Naive thymus-derived CD4-positive, alpha-beta T cell (primary cell): ENCODE measurements at regions not wholly inside any gene's neighbourhood (a gene's known extent, or its start where the extent isn't known, plus 50 kb on each side); places are given as distances from the start of the nearest gene placed in this dataset.

Experiments used
- ATAC-seq: fragments of 150-1000 bp; cut with Tn5 transposase; 2 replicates; pipeline ENCODE4 v1.10.0; 2021; ENCODE audit warnings: mild to moderate bottlenecking, moderate library complexity
- CTCF ChIA-PET: fragments of 350-600 bp; sonication (Branson Sonifier 250); formaldehyde crosslinking; loops from one replicate; lab custom pipeline; 2021; ENCODE audit warnings: antibody characterized with exemption; lab: Charles Lee
- POLR2A ChIA-PET: fragments of 350-600 bp; sonication (Branson Sonifier 250); formaldehyde crosslinking; loops from one replicate; lab custom pipeline; 2021; ENCODE audit warnings: antibody characterized with exemption, inconsistent platforms; lab: Charles Lee
- DNase-seq, 9 donors: peaks; one replicate each; pipeline versions ENCODE4 v3.0.0 to v3.0.0-alpha.2; 2020 to 2022; ENCODE audit warnings: mixed read lengths in 1 of 9
- H3K27ac ChIP-seq: one replicate; pipeline ENCODE4 v1.7.0; 2013; ENCODE audit warnings: mild to moderate bottlenecking, low read depth, low read length, moderate library complexity
- H3K27me3 ChIP-seq, 2 donors: one replicate each; pipeline ENCODE4 v1.7.0; 2013; ENCODE audit warnings: low read length in 2 of 2, mild to moderate bottlenecking in 2 of 2, moderate library complexity in 2 of 2; ENCODE audit not compliant: control insufficient read depth in 2 of 2, insufficient read depth in 2 of 2
- H3K36me3 ChIP-seq, 3 experiments: 1 replicate in 2 of 3; 2 replicates in 1 of 3; pipeline ENCODE4 v1.7.0; 2013; ENCODE audit warnings: low read length in 3 of 3, mild to moderate bottlenecking in 3 of 3, moderate library complexity in 1 of 3; ENCODE audit not compliant: insufficient read depth in 3 of 3, control insufficient read depth in 2 of 3
- H3K4me1 ChIP-seq, 2 donors: one replicate each; pipeline ENCODE4 v1.7.0; 2013; ENCODE audit warnings: low read length in 2 of 2, mild to moderate bottlenecking in 2 of 2, moderate library complexity in 1 of 2; ENCODE audit not compliant: control insufficient read depth in 2 of 2, insufficient read depth in 2 of 2
- H3K4me3 ChIP-seq: 2 replicates; pipeline ENCODE4 v1.7.0; 2013; ENCODE audit warnings: mild to moderate bottlenecking, low read length
- H3K9me3 ChIP-seq, 3 experiments: 1 replicate in 2 of 3; 2 replicates in 1 of 3; pipeline ENCODE4 v1.7.0; 2013; ENCODE audit warnings: low read length in 3 of 3; ENCODE audit not compliant: control insufficient read depth in 2 of 3
- H3K27ac Mint-ChIP-seq, 9 donors: one replicate each; pipeline ENCODE4 v1.8.0; 2020 to 2022; ENCODE audit warnings: mixed read lengths in 9 of 9, mild to moderate bottlenecking in 8 of 9, moderate library complexity in 5 of 9, inconsistent platforms in 2 of 9
- H3K27me3 Mint-ChIP-seq, 5 donors: one replicate each; pipeline ENCODE4 v1.8.0; 2021 to 2022; ENCODE audit warnings: mixed read lengths in 5 of 5, mild to moderate bottlenecking in 1 of 5
- H3K36me3 Mint-ChIP-seq, 5 donors: one replicate each; pipeline ENCODE4 v1.8.0; 2020 to 2022; ENCODE audit warnings: mixed read lengths in 5 of 5, mild to moderate bottlenecking in 3 of 5, inconsistent platforms in 1 of 5
- H3K4me1 Mint-ChIP-seq, 7 donors: one replicate each; pipeline ENCODE4 v1.8.0; 2020 to 2022; ENCODE audit warnings: mixed read lengths in 7 of 7, mild to moderate bottlenecking in 3 of 7, inconsistent platforms in 1 of 7
- H3K4me3 Mint-ChIP-seq, 10 donors: one replicate each; pipeline ENCODE4 v1.8.0; 2020 to 2022; ENCODE audit warnings: mild to moderate bottlenecking in 10 of 10, mixed read lengths in 10 of 10, moderate library complexity in 6 of 10, inconsistent platforms in 2 of 10
- H3K9me3 Mint-ChIP-seq, 11 donors: one replicate each; pipeline ENCODE4 v1.8.0; 2020 to 2022; ENCODE audit warnings: mixed read lengths in 11 of 11, mild to moderate bottlenecking in 4 of 11, inconsistent platforms in 1 of 11, moderate library complexity in 1 of 11
- intact Hi-C, 2 donors: fragments of 100-400 bp; cut with micrococcal nuclease; formaldehyde crosslinking; loops; one replicate each; pipeline ENCODE4 v1.15.1; 2023

- Mint-ChIP-seq H3K4me1 (no peaks in the 10 kb centered on the region), H3K4me3 (no peak overlapping the region), H3K36me3 (no peaks in the 10 kb centered on the region), H3K27ac (no peak overlapping the region), H3K9me3 (peaks cover 0 to 11% (median 2%) of the 10 kb centered on the region in 11 donors), H3K27me3 (no peaks in the 10 kb centered on the region)
- Histone ChIP-seq H3K27me3 (no peaks in the 10 kb centered on the region), H3K9me3 (no peaks in the 10 kb centered on the region), H3K27ac (no peak overlapping the region), H3K4me1 (no peaks in the 10 kb centered on the region), H3K4me3 (no peak overlapping the region), H3K36me3 (no peaks in the 10 kb centered on the region)
- DNase-seq = no peak
- intact Hi-C loops = no loop called here
- no peak for ATAC-seq
- ChIA-PET POLR2A (no interaction called here), CTCF (no interaction called here)
Measured at GRCh38 chr12:77387671-77388070, 322.3 kb upstream of the E2F7 start.

- Mint-ChIP-seq H3K4me3 (no peak overlapping the region), H3K27ac (no peak overlapping the region), H3K27me3 (no peaks in the 10 kb centered on the region), H3K4me1 (no peaks in the 10 kb centered on the region), H3K36me3 (no peaks in the 10 kb centered on the region), H3K9me3 (peaks cover 0 to 11% (median 2%) of the 10 kb centered on the region in 11 donors)
- Histone ChIP-seq H3K27ac (no peak overlapping the region), H3K27me3 (no peaks in the 10 kb centered on the region), H3K4me3 (no peak overlapping the region), H3K36me3 (no peaks in the 10 kb centered on the region), H3K9me3 (no peaks in the 10 kb centered on the region), H3K4me1 (no peaks in the 10 kb centered on the region)
- ChIA-PET CTCF (no interaction called here), POLR2A (no interaction called here)
- ATAC-seq (no peak), DNase-seq (no peak)
- intact Hi-C loops = no loop called here
Measured at GRCh38 chr12:77387214-77387613, 321.8 kb upstream of the E2F7 start.

- ChIA-PET POLR2A (no interaction called here), CTCF (no interaction called here)
- Mint-ChIP-seq H3K27me3 (no peaks in the 10 kb centered on the region), H3K9me3 (peaks cover 0 to 9% (median 2%) of the 10 kb centered on the region in 11 donors), H3K4me1 (no peaks in the 10 kb centered on the region), H3K27ac (no peak overlapping the region), H3K4me3 (no peak overlapping the region), H3K36me3 (no peaks in the 10 kb centered on the region)
- Histone ChIP-seq H3K4me1 (no peaks in the 10 kb centered on the region), H3K9me3 (no peaks in the 10 kb centered on the region), H3K27ac (no peak overlapping the region), H3K36me3 (no peaks in the 10 kb centered on the region), H3K27me3 (no peaks in the 10 kb centered on the region), H3K4me3 (no peak overlapping the region)
- ATAC-seq (no peak), DNase-seq (no peak)
- intact Hi-C loops = no loop called here
Measured at GRCh38 chr12:77384941-77385340, 319.6 kb upstream of the E2F7 start.

GRCh38 chr12:77382096-77382742 is 316.9 kb upstream of the E2F7 start:
- DNase-seq = no peak
- ATAC-seq = no peak
- Histone ChIP-seq H3K4me1 (no peaks in the 10 kb centered on the region), H3K9me3 (no peaks in the 10 kb centered on the region), H3K27me3 (no peaks in the 10 kb centered on the region), H3K4me3 (no peak overlapping the region), H3K27ac (no peak overlapping the region), H3K36me3 (no peaks in the 10 kb centered on the region)
- intact Hi-C loops = no loop called here
- Mint-ChIP-seq H3K36me3 (no peaks in the 10 kb centered on the region), H3K4me1 (no peaks in the 10 kb centered on the region), H3K27me3 (no peaks in the 10 kb centered on the region), H3K27ac (no peak overlapping the region), H3K4me3 (no peak overlapping the region), H3K9me3 (peaks cover 0 to 9% (median 0%) of the 10 kb centered on the region in 11 donors)
- POLR2A ChIA-PET = no interaction called here
- CTCF ChIA-PET = no interaction called here

- no peak for ATAC-seq
- Mint-ChIP-seq H3K4me1 (no peaks in the 10 kb centered on the region), H3K36me3 (no peaks in the 10 kb centered on the region), H3K4me3 (no peak overlapping the region), H3K27ac (no peak overlapping the region), H3K9me3 (peaks cover 0 to 8% (median 0%) of the 10 kb centered on the region in 11 donors), H3K27me3 (no peaks in the 10 kb centered on the region)
- intact Hi-C loops = no loop called here
- ChIA-PET CTCF (no interaction called here), POLR2A (no interaction called here)
- no peak for DNase-seq
- Histone ChIP-seq H3K9me3 (no peaks in the 10 kb centered on the region), H3K27me3 (no peaks in the 10 kb centered on the region), H3K4me3 (no peak overlapping the region), H3K36me3 (no peaks in the 10 kb centered on the region), H3K4me1 (no peaks in the 10 kb centered on the region), H3K27ac (no peak overlapping the region)
Measured at GRCh38 chr12:77377622-77378021, 312.3 kb upstream of the E2F7 start.

GRCh38 chr12:77377116-77377515 is 311.7 kb upstream of the E2F7 start:
- no peak for ATAC-seq
- Histone ChIP-seq H3K4me1 (no peaks in the 10 kb centered on the region), H3K27me3 (no peaks in the 10 kb centered on the region), H3K4me3 (no peak overlapping the region), H3K36me3 (no peaks in the 10 kb centered on the region), H3K9me3 (no peaks in the 10 kb centered on the region), H3K27ac (no peak overlapping the region)
- ChIA-PET POLR2A (no interaction called here), CTCF (no interaction called here)
- no peaks in the 10 kb centered on the region for H3K4me1 Mint-ChIP-seq
- no peak overlapping the region for H3K4me3 Mint-ChIP-seq
- peaks cover 0 to 8% (median 0%) of the 10 kb centered on the region in 11 donors for H3K9me3 Mint-ChIP-seq
- DNase-seq = no peak
- no peaks in the 10 kb centered on the region for H3K36me3 Mint-ChIP-seq
- H3K27ac Mint-ChIP-seq = no peak overlapping the region
- intact Hi-C loops = no loop called here
- H3K27me3 Mint-ChIP-seq = no peaks in the 10 kb centered on the region

GRCh38 chr12:77374673-77375072 is 309.3 kb upstream of the E2F7 start:
- H3K4me3 ChIP-seq = no peak overlapping the region
- CTCF ChIA-PET = no interaction called here
- ATAC-seq (no peak), DNase-seq (no peak)
- H3K27me3 Mint-ChIP-seq = no peaks in the 10 kb centered on the region
- H3K27ac Mint-ChIP-seq = no peak overlapping the region
- no peaks in the 10 kb centered on the region for H3K36me3 Mint-ChIP-seq
- H3K27me3 ChIP-seq = no peaks in the 10 kb centered on the region
- no peaks in the 10 kb centered on the region for H3K36me3 ChIP-seq
- H3K9me3 Mint-ChIP-seq = peaks cover 0 to 8% (median 0%) of the 10 kb centered on the region in 11 donors
- intact Hi-C loops = no loop called here
- POLR2A ChIA-PET = no interaction called here
- no peak overlapping the region for H3K4me3 Mint-ChIP-seq
- H3K4me1 ChIP-seq = no peaks in the 10 kb centered on the region
- no peaks in the 10 kb centered on the region for H3K4me1 Mint-ChIP-seq
- no peaks in the 10 kb centered on the region for H3K9me3 ChIP-seq
- no peak overlapping the region for H3K27ac ChIP-seq
